ENCODE measurements at regions not wholly inside any gene's neighbourhood (a gene's known extent, or its start where the extent isn't known, plus 50 kb on each side); places are given as distances from the start of the nearest gene placed in this dataset.

GRCh38 chr5:27938989-27939388 is 900.6 kb upstream of the CDH9 start:
- Mint-ChIP-seq H3K9me3 (no peaks in the 10 kb centered on the region), H3K27me3 (ENCODE audit: insufficient read depth, low read depth, poor library complexity) (peaks cover 2% of the 10 kb centered on the region), H3K27ac (no peak overlapping the region), H3K36me3 (ENCODE audit: low read depth) (no peaks in the 10 kb centered on the region), H3K4me1 (no peaks in the 10 kb centered on the region), H3K4me3 (no peak overlapping the region)
- Histone ChIP-seq H3K79me2 (replicated peaks; ENCODE audit: insufficient read depth) (no peaks in the 10 kb centered on the region), H3K36me3 (ENCODE audit: insufficient read depth) (no peaks in the 10 kb centered on the region), H3K4me2 (no peak overlapping the region), H2AFZ (no peak overlapping the region), H3F3A (replicated peaks; ENCODE audit: low read depth) (no peaks in the 10 kb centered on the region), H3K4me3 (no peak overlapping the region), H4K20me1 (replicated peaks; ENCODE audit: insufficient read depth) (no peaks in the 10 kb centered on the region), H3K27ac (ENCODE audit: low read depth) (no peak overlapping the region), H3K9me2 (ENCODE audit: insufficient read depth) (no peaks in the 10 kb centered on the region), H3K4me1 (ENCODE audit: insufficient read depth) (no peaks in the 10 kb centered on the region), H3K27me3 (ENCODE audit: insufficient read depth) (no peaks in the 10 kb centered on the region)
- DNase-seq (ENCODE audit: low spot score) (no peak), ATAC-seq (no peak)
- no peak for TF ChIP-seq ZNF331 (CRISPR knock-in tag; IDR thresholded peaks at IDR 0.05; ENCODE audit: low read depth)
- no peak for TF ChIP-seq ETS1 (IDR thresholded peaks at IDR 0.05)

GRCh38 chr5:27928060-27928459 is 889.7 kb upstream of the CDH9 start:
- no peak overlapping the region for H3K4me2 ChIP-seq
- DNase-seq (ENCODE audit: low spot score) (no peak), ATAC-seq (no peak)
- H3F3A ChIP-seq (replicated peaks; ENCODE audit: low read depth): no peaks in the 10 kb centered on the region
- Mint-ChIP-seq H3K27ac (no peak overlapping the region), H3K4me1 (no peaks in the 10 kb centered on the region), H3K9me3 (no peaks in the 10 kb centered on the region), H3K36me3 (ENCODE audit: low read depth) (no peaks in the 10 kb centered on the region), H3K27me3 (ENCODE audit: insufficient read depth, low read depth, poor library complexity) (no peaks in the 10 kb centered on the region), H3K4me3 (no peak overlapping the region)
- no peaks in the 10 kb centered on the region for H3K4me1 ChIP-seq (ENCODE audit: insufficient read depth)
- no peak overlapping the region for H2AFZ ChIP-seq
- H3K27me3 ChIP-seq (ENCODE audit: insufficient read depth): no peaks in the 10 kb centered on the region
- H3K9me2 ChIP-seq (ENCODE audit: insufficient read depth): no peaks in the 10 kb centered on the region
- H3K79me2 ChIP-seq (replicated peaks; ENCODE audit: insufficient read depth): no peaks in the 10 kb centered on the region
- H3K4me3 ChIP-seq: no peak overlapping the region
- no peaks in the 10 kb centered on the region for H3K36me3 ChIP-seq (ENCODE audit: insufficient read depth)
- no peak overlapping the region for H3K27ac ChIP-seq (ENCODE audit: low read depth)
- no peaks in the 10 kb centered on the region for H4K20me1 ChIP-seq (replicated peaks; ENCODE audit: insufficient read depth)
- no peak for TF ChIP-seq EZH2 (IDR thresholded peaks at IDR 0.05; ENCODE audit: low read depth, unreplicated experiment)
- no peak for TF ChIP-seq CREB1 (CRISPR knock-in tag; IDR thresholded peaks at IDR 0.05; ENCODE audit: low read depth)
- TF ChIP-seq ZNF114 (CRISPR knock-in tag; IDR thresholded peaks at IDR 0.05): no peak
- no peak for TF ChIP-seq NANOG (IDR thresholded peaks at IDR 0.05; ENCODE audit: borderline replicate concordance)
- TF ChIP-seq REST (IDR thresholded peaks at IDR 0.05; ENCODE audit: unreplicated experiment): no peak
- TF ChIP-seq JUNB (IDR thresholded peaks at IDR 0.05; ENCODE audit: unreplicated experiment): no peak
- TF ChIP-seq CTCF (conservative IDR thresholded peaks at IDR 0.05; ENCODE audit: low read depth in 2 of 2): no peak
- TF ChIP-seq STAT1 (IDR thresholded peaks at IDR 0.05; ENCODE audit: unreplicated experiment): no peak
- no peak for TF ChIP-seq EZH2phosphoT487 (IDR thresholded peaks at IDR 0.05; ENCODE audit: unreplicated experiment)
- TF ChIP-seq ZNF331 (CRISPR knock-in tag; IDR thresholded peaks at IDR 0.05; ENCODE audit: low read depth): no peak
- no peak for TF ChIP-seq POLR2AphosphoS5 (IDR thresholded peaks at IDR 0.05; ENCODE audit: low read depth)

Measured in GM23338 (cell line).